HepG2 (cell line): ENCODE measurements at regions not wholly inside any gene's neighbourhood (a gene's known extent, or its start where the extent isn't known, plus 50 kb on each side); places are given as distances from the start of the nearest gene placed in this dataset.

Experiments
- ATAC-seq: fragments of 200-7000 bp; cut with Tn5 transposase; 3 replicates; pipeline ENCODE4 v1.9.1; 2020; ENCODE audit warnings: mild to moderate bottlenecking, moderate library complexity
- BruUV-seq: library from RNA; stranded (reverse); fragments of 400-500 nt; replicated peaks from 2 replicates; lab custom pipeline; 2021; lab: Mats Ljungman, UMichigan
- CTCF ChIA-PET: fragments of 300-600 bp; formaldehyde crosslinking; extraction: SDS; loops from one replicate; lab custom pipeline; 2021; ENCODE audit warnings: low total read pairs, inconsistent platforms, low intra/inter-chr PET ratio; lab: Yijun Ruan, JAX
- POLR2A ChIA-PET: fragments of 350-600 bp; sonication (Branson Sonifier 250); formaldehyde crosslinking; loops from one replicate; lab custom pipeline; 2020; ENCODE audit warnings: antibody characterized with exemption, inconsistent platforms; lab: Yijun Ruan, JAX
- DNase-seq: peaks from one replicate; pipeline ENCODE4 v3.0.0-alpha.2; 2015; ENCODE audit warnings: low spot score
- FAIRE-seq: peaks from 3 replicates; lab custom pipeline; 2011; peaks lifted over from hg19 to GRCh38; lab: Jason Lieb, UNC
- H2AFZ ChIP-seq: one replicate; pipeline ENCODE4 v1.6.1; 2011; ENCODE audit warnings: low read length, inconsistent platforms
- H3K27ac ChIP-seq: fragments of 300-600 bp; 3 replicates; pipeline ENCODE4 v1.8.0; 2011; ENCODE audit warnings: mixed run types, mild to moderate bottlenecking, mixed read lengths, low read length, inconsistent platforms; ENCODE audit not compliant: insufficient read depth; ENCODE audit errors: extremely low read length
- H3K27me3 ChIP-seq, 2 experiments: fragments of 200-600 bp in 1 of 2; 2 replicates in 1 of 2; 3 replicates in 1 of 2; pipeline versions ENCODE4 v1.6.0 to v1.8.0; 2011; ENCODE audit warnings: low read length in 2 of 2, mild to moderate bottlenecking in 2 of 2, moderate library complexity in 2 of 2, inconsistent platforms in 1 of 2; ENCODE audit not compliant: insufficient read depth in 2 of 2, control insufficient read depth in 1 of 2
- H3K36me3 ChIP-seq, 2 experiments: fragments of 200-600 bp in 1 of 2; replicated peaks in 1 of 2; 2 replicates in 1 of 2; 3 replicates in 1 of 2; pipeline versions ENCODE4 v1.5.1 to v1.8.0; 2011; ENCODE audit warnings: low read length in 2 of 2, inconsistent platforms in 1 of 2; ENCODE audit not compliant: insufficient read depth in 2 of 2, control insufficient read depth in 1 of 2
- H3K4me1 ChIP-seq: 2 replicates; pipeline ENCODE4 v1.5.1; 2012; ENCODE audit warnings: low read length, inconsistent platforms; ENCODE audit not compliant: insufficient read depth
- H3K4me2 ChIP-seq: 2 replicates; pipeline ENCODE4 v1.6.0; 2011; ENCODE audit warnings: low read depth, low read length, inconsistent platforms
- H3K4me3 ChIP-seq, 3 experiments: fragments of 200-600 bp in 1 of 3; sonication (generic), shearing (Covaris generic) in 1 of 3; replicated peaks in 1 of 3; 2 replicates each; pipeline ENCODE4 v1.5.1; 2011 to 2016; ENCODE audit warnings: low read length in 3 of 3, inconsistent platforms in 2 of 3, low read depth in 2 of 3, mild to moderate bottlenecking in 2 of 3, control low read depth in 1 of 3, mixed read lengths in 1 of 3; ENCODE audit not compliant: insufficient read depth in 1 of 3
- H3K79me2 ChIP-seq: one replicate; pipeline ENCODE4 v1.6.1; 2011; ENCODE audit warnings: low read length, inconsistent platforms; ENCODE audit not compliant: insufficient read depth
- H3K9ac ChIP-seq: 2 replicates; pipeline ENCODE4 v1.6.0; 2011; ENCODE audit warnings: mild to moderate bottlenecking, low read depth, low read length, inconsistent platforms; ENCODE audit not compliant: insufficient read depth
- H3K9me3 ChIP-seq: 2 replicates; pipeline ENCODE4 v1.5.1; 2012; ENCODE audit warnings: mild to moderate bottlenecking, low read length
- H4K20me1 ChIP-seq: 2 replicates; pipeline ENCODE4 v1.6.0; 2011; ENCODE audit warnings: inconsistent platforms, mild to moderate bottlenecking, low read length, moderate library complexity; ENCODE audit not compliant: insufficient read depth
- CBX2 ChIP-seq, 2 experiments: fragments of 200-600 bp in 1 of 2; sonication (generic); formaldehyde crosslinking in 1 of 2; IDR thresholded peaks; 2 replicates each; pipeline versions ENCODE4 v1.7.0 to v1.8.1; 2018 to 2022; ENCODE audit warnings: low read depth in 2 of 2, low read length in 1 of 2, mild to moderate bottlenecking in 1 of 2, missing genetic modification reagents in 1 of 2
- ESRRA ChIP-seq: sonication (generic); formaldehyde crosslinking; IDR thresholded peaks from 2 replicates; pipeline ENCODE4 v1.5.1; 2020; ENCODE audit warnings: mild to moderate bottlenecking, low read depth, missing genetic modification reagents
- MED8 ChIP-seq: sonication (generic); formaldehyde crosslinking; IDR thresholded peaks from 2 replicates; pipeline ENCODE4 v1.8.1; 2023; ENCODE audit warnings: mild to moderate bottlenecking, missing genetic modification reagents; ENCODE audit not compliant: insufficient replicate concordance
- RBM22 ChIP-seq: fragments of 200-400 bp; formaldehyde crosslinking; optimal IDR thresholded peaks from 2 replicates; pipeline ENCODE3; 2017; ENCODE audit warnings: mild to moderate bottlenecking, low read length, moderate library complexity
- ZNF124 ChIP-seq: sonication (generic); formaldehyde crosslinking; IDR thresholded peaks from 2 replicates; pipeline ENCODE4 v1.4.0; 2020; ENCODE audit warnings: missing genetic modification reagents
- ZNF337 ChIP-seq: sonication (generic); formaldehyde crosslinking; IDR thresholded peaks from 2 replicates; pipeline ENCODE4 v1.5.1; 2020; ENCODE audit warnings: missing genetic modification reagents, low read depth, mild to moderate bottlenecking, borderline replicate concordance
- ZNF552 ChIP-seq: sonication (generic); formaldehyde crosslinking; IDR thresholded peaks from 2 replicates; pipeline ENCODE4 v1.9.0; 2022; ENCODE audit warnings: missing genetic modification reagents, mild to moderate bottlenecking, borderline replicate concordance
- ZNF83 ChIP-seq: sonication (generic); formaldehyde crosslinking; IDR thresholded peaks from 2 replicates; pipeline ENCODE4 v1.4.0; 2020; ENCODE audit warnings: missing genetic modification reagents, mild to moderate bottlenecking, borderline replicate concordance
- WGBS: methylation state at CpG from one replicate; pipeline ENCODE4 v1.1.6; 2017; ENCODE audit warnings: low lambda C conversion rate; 5-methylcytosine and 5-hydroxymethylcytosine counted together
- in situ Hi-C: cut with HindIII; loops from 2 replicates; pipeline ENCODE4 v1.10.0; 2017; ENCODE audit warnings: low pct_unique_long_range_greater_than_20kb; ENCODE audit not compliant: extremely low pct_ligation_motif_present
- intact Hi-C: fragments of 100-400 bp; cut with micrococcal nuclease; formaldehyde crosslinking; loops from one replicate; pipeline ENCODE4 v1.10.0; 2022; ENCODE audit not compliant: unreplicated experiment
- TF ChIP-seq, protein P1 (sequence below): IDR thresholded peaks from 2 replicates; pipeline ENCODE4 v1.6.1; 2016

- no TSS peak for BruUV-seq
- H3K79me2 ChIP-seq = no peaks in the 10 kb centered on the region
- CTCF ChIA-PET = no interaction called here
- no peak overlapping the region for H3K9ac ChIP-seq
- POLR2A ChIA-PET = no interaction called here
- no peak overlapping the region for H3K4me3 ChIP-seq
- H3K9me3 ChIP-seq = no peaks in the 10 kb centered on the region
- 65% methylated on average over 13 of the region's 13 CpGs for WGBS
- no peaks in the 10 kb centered on the region for H3K36me3 ChIP-seq
- DNase-seq = no peak
- H3K4me2 ChIP-seq = no peak overlapping the region
- H4K20me1 ChIP-seq = no peaks in the 10 kb centered on the region
- H3K27me3 ChIP-seq = peaks cover 10 to 63% of the 10 kb centered on the region in 2 experiments
- FAIRE-seq = no peak
- no peak overlapping the region for H3K27ac ChIP-seq
- in situ Hi-C loops = loop anchor here (10.0 kb wide), 1 partner anchor 165 kb away; no protein-coding TSS in a partner anchor
- ATAC-seq = no peak
- intact Hi-C loops = loop anchor here (10.0 kb wide), 1 partner anchor 105 kb away; no protein-coding TSS in a partner anchor
- H3K4me1 ChIP-seq = peaks cover 11% of the 10 kb centered on the region
- TF ChIP-seq MED8 (CRISPR knock-in tag) = no peak
- no peak for TF ChIP-seq ZNF337 (CRISPR knock-in tag)
- no peak for TF ChIP-seq ZNF124 (CRISPR knock-in tag)
- no peak for TF ChIP-seq ZNF83 (CRISPR knock-in tag)
- no peak for TF ChIP-seq ESRRA (CRISPR knock-in tag)
- TF ChIP-seq RBM22 = no peak
- no peak for TF ChIP-seq ZNF552 (CRISPR knock-in tag)
- no peak for TF ChIP-seq CBX2 (IDR thresholded peaks at IDR 0.05; ENCODE audit: low read depth, low read length)
- TF ChIP-seq CBX2 (CRISPR knock-in tag; IDR thresholded peaks at IDR 0.05; ENCODE audit: low read depth) = no peak
- TF ChIP-seq, protein P1, sequence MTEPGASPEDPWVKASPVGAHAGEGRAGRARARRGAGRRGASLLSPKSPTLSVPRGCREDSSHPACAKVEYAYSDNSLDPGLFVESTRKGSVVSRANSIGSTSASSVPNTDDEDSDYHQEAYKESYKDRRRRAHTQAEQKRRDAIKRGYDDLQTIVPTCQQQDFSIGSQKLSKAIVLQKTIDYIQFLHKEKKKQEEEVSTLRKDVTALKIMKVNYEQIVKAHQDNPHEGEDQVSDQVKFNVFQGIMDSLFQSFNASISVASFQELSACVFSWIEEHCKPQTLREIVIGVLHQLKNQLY (CRISPR knock-in tag) = no peak
- H2AFZ ChIP-seq = no peak overlapping the region
These were observed 63.8 kb upstream of the CASZ1 start for GRCh38 chr1:10860218-10860617.
